Fibroblast of lung (primary cell): ENCODE measurements at regions not wholly inside any gene's neighbourhood (a gene's known extent, or its start where the extent isn't known, plus 50 kb on each side); places are given as distances from the start of the nearest gene placed in this dataset.

Source experiments
- DNase-seq, 2 donors: peaks; one replicate each; pipeline versions ENCODE4 v3.0.0 to v3.0.0-alpha.2; 2010; ENCODE audit warnings: low read depth in 2 of 2
- H2AFZ ChIP-seq: 2 replicates; pipeline ENCODE4 v1.5.1; 2012; ENCODE audit warnings: low read length, control low read depth, inconsistent platforms
- H3K27ac ChIP-seq: 2 replicates; pipeline ENCODE4 v1.5.1; 2011; ENCODE audit warnings: low read length, control low read depth; ENCODE audit not compliant: insufficient read depth
- H3K27me3 ChIP-seq: 2 replicates; pipeline ENCODE4 v1.5.1; 2011; ENCODE audit warnings: mild to moderate bottlenecking, low read length; ENCODE audit not compliant: control insufficient read depth, insufficient read depth
- H3K36me3 ChIP-seq: 2 replicates; pipeline ENCODE4 v1.5.1; 2011; ENCODE audit warnings: low read length; ENCODE audit not compliant: control insufficient read depth, insufficient read depth
- H3K4me1 ChIP-seq: 2 replicates; pipeline ENCODE4 v1.5.1; 2011; ENCODE audit warnings: low read length; ENCODE audit not compliant: control insufficient read depth, insufficient read depth; ENCODE audit errors: extremely low read depth
- H3K4me2 ChIP-seq: 2 replicates; pipeline ENCODE4 v1.5.1; 2011; ENCODE audit warnings: low read length, control low read depth; ENCODE audit not compliant: insufficient read depth; ENCODE audit errors: extremely low read depth
- H3K4me3 ChIP-seq, 4 experiments: fragments of 200-600 bp in 1 of 4; sonication (generic) in 1 of 4; replicated peaks in 1 of 4; 2 replicates each; pipeline ENCODE4 v1.5.1; 2011 to 2016; ENCODE audit warnings: low read length in 4 of 4, low read depth in 3 of 4, mild to moderate bottlenecking in 3 of 4, control low read depth in 2 of 4, inconsistent platforms in 1 of 4, mixed read lengths in 1 of 4; ENCODE audit not compliant: insufficient read depth in 1 of 4; ENCODE audit errors: control extremely low read depth in 1 of 4
- H3K79me2 ChIP-seq: 2 replicates; pipeline ENCODE4 v1.5.1; 2012; ENCODE audit warnings: mild to moderate bottlenecking, low read length, inconsistent platforms; ENCODE audit not compliant: control insufficient read depth, insufficient read depth
- H3K9ac ChIP-seq: 2 replicates; pipeline ENCODE4 v1.5.1; 2011; ENCODE audit warnings: mild to moderate bottlenecking, low read length, control low read depth; ENCODE audit not compliant: insufficient read depth
- H3K9me3 ChIP-seq: 2 replicates; pipeline ENCODE4 v1.5.1; 2012; ENCODE audit warnings: low read depth, low read length; ENCODE audit not compliant: control insufficient read depth, insufficient read depth
- H4K20me1 ChIP-seq: 2 replicates; pipeline ENCODE4 v1.5.1; 2011; ENCODE audit warnings: low read length; ENCODE audit not compliant: control insufficient read depth, insufficient read depth; ENCODE audit errors: extremely low read depth
- CTCF ChIP-seq, 2 donors: IDR thresholded peaks in 1 of 2; conservative IDR thresholded peaks in 1 of 2; 1 replicate in 1 of 2; 2 replicates in 1 of 2; pipeline ENCODE4 v1.5.1; 2011 to 2012; ENCODE audit warnings: low read length in 2 of 2, control low read depth in 1 of 2, inconsistent platforms in 1 of 2, low read depth in 1 of 2, mild to moderate bottlenecking in 1 of 2
- EZH2 ChIP-seq: IDR thresholded peaks from 2 replicates; pipeline ENCODE4 v1.5.1; 2012; ENCODE audit warnings: low read length, control low read depth, mild to moderate bottlenecking; ENCODE audit errors: missing control alignments

GRCh38 chr7:46619723-46620310 lies 698.7 kb upstream of the IGFBP3 start:
- Histone ChIP-seq H3K36me3 (no peaks in the 10 kb centered on the region), H3K27me3 (no peaks in the 10 kb centered on the region), H3K4me1 (no peaks in the 10 kb centered on the region), H3K9me3 (no peaks in the 10 kb centered on the region), H4K20me1 (no peaks in the 10 kb centered on the region), H3K79me2 (no peaks in the 10 kb centered on the region), H3K4me3 (no peak overlapping the region), H3K9ac (no peak overlapping the region), H3K27ac (no peak overlapping the region), H3K4me2 (no peak overlapping the region), H2AFZ (no peak overlapping the region)
- TF ChIP-seq CTCF (conservative IDR thresholded peaks at IDR 0.05 in 1 of 2, IDR thresholded peaks at IDR 0.05 in 1 of 2; ENCODE audit: low read depth in 1 of 2, low read length in 2 of 2) (no peak), EZH2 (no peak)
- DNase-seq: no peak

GRCh38 chr7:46616636-46617035 lies 695.6 kb upstream of the IGFBP3 start:
- no peak for TF ChIP-seq CTCF (conservative IDR thresholded peaks at IDR 0.05 in 1 of 2, IDR thresholded peaks at IDR 0.05 in 1 of 2; ENCODE audit: low read depth in 1 of 2, low read length in 2 of 2)
- no peak for TF ChIP-seq EZH2
- H3K4me1 ChIP-seq: no peaks in the 10 kb centered on the region
- peak in 1 of 2 donors; percentile 9 for DNase-seq
- H3K9me3 ChIP-seq: no peaks in the 10 kb centered on the region
- H4K20me1 ChIP-seq: no peaks in the 10 kb centered on the region
- H3K79me2 ChIP-seq: no peaks in the 10 kb centered on the region
- no peaks in the 10 kb centered on the region for H3K36me3 ChIP-seq
- H3K9ac ChIP-seq: no peak overlapping the region
- no peaks in the 10 kb centered on the region for H3K27me3 ChIP-seq
- H3K27ac ChIP-seq: no peak overlapping the region
- H3K4me3 ChIP-seq: no peak overlapping the region
- no peak overlapping the region for H3K4me2 ChIP-seq
- no peak overlapping the region for H2AFZ ChIP-seq

- Histone ChIP-seq H3K27ac (no peak overlapping the region), H2AFZ (no peak overlapping the region), H3K9me3 (no peaks in the 10 kb centered on the region), H3K36me3 (no peaks in the 10 kb centered on the region), H3K4me3 (no peak overlapping the region), H3K79me2 (no peaks in the 10 kb centered on the region), H3K4me2 (no peak overlapping the region), H3K9ac (no peak overlapping the region), H3K4me1 (no peaks in the 10 kb centered on the region), H4K20me1 (no peaks in the 10 kb centered on the region), H3K27me3 (no peaks in the 10 kb centered on the region)
- no peak for DNase-seq
- TF ChIP-seq CTCF (conservative IDR thresholded peaks at IDR 0.05 in 1 of 2, IDR thresholded peaks at IDR 0.05 in 1 of 2; ENCODE audit: low read depth in 1 of 2, low read length in 2 of 2): no peak
- TF ChIP-seq EZH2: no peak
Measured at GRCh38 chr7:46613551-46613950, 692.5 kb upstream of the IGFBP3 start.
